ENCODE measurements at regions not wholly inside any gene's neighbourhood (a gene's known extent, or its start where the extent isn't known, plus 50 kb on each side); places are given as distances from the start of the nearest gene placed in this dataset.
A peak's percentile ranks its signal among the peaks of the same experiment; 100 is the strongest.
"Not testable (repeated sequence)": the region's sequence is repeated elsewhere in the genome, so short reads cannot be mapped to it uniquely, and the experiment has no call there.

DNA sequence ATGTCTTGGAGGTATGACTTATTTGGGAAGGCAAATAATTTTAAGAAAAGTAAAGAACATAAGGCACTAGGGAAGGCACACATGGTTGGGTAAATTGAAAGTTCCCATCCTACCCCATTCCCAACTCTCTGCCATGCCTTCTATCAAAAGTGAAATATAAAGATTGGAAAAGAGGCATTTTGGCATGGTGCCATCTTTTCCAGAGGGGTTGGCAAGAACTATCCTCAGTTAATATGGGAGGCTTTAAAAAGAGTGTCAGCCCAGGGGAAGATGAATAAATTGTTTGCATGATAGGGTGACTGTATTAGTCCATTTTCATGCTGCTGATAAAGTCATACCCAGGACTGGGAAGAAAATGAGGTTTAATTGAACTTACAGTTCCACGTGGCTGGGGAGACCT, 150.8 kb upstream of the BOD1L1 start:
- Mint-ChIP-seq H3K36me3 (peaks cover 4% of the 10 kb centered on the region), H3K27ac (no peak overlapping the region), H3K4me1 (ENCODE audit: low read depth in 2 of 2) (no peaks in the 10 kb centered on the region), H3K4me3 (no peak overlapping the region), H3K9me3 (peaks cover 16% of the 10 kb centered on the region), H3K27me3 (no peaks in the 10 kb centered on the region)
- no peak for DNase-seq (ENCODE audit: low spot score)
- no peak for ATAC-seq

GRCh38 chr4:13782231-13782630, 154.7 kb upstream of the BOD1L1 start:
- peaks cover 8% of the 10 kb centered on the region for H3K9me3 Mint-ChIP-seq
- H3K4me1 Mint-ChIP-seq (ENCODE audit: low read depth in 2 of 2) = no peaks in the 10 kb centered on the region
- H3K36me3 Mint-ChIP-seq = no peaks in the 10 kb centered on the region
- ATAC-seq = no peak
- H3K27ac Mint-ChIP-seq = no peak overlapping the region
- H3K27me3 Mint-ChIP-seq = no peaks in the 10 kb centered on the region
- DNase-seq (ENCODE audit: low spot score) = no peak
- H3K4me3 Mint-ChIP-seq = no peak overlapping the region

DNA sequence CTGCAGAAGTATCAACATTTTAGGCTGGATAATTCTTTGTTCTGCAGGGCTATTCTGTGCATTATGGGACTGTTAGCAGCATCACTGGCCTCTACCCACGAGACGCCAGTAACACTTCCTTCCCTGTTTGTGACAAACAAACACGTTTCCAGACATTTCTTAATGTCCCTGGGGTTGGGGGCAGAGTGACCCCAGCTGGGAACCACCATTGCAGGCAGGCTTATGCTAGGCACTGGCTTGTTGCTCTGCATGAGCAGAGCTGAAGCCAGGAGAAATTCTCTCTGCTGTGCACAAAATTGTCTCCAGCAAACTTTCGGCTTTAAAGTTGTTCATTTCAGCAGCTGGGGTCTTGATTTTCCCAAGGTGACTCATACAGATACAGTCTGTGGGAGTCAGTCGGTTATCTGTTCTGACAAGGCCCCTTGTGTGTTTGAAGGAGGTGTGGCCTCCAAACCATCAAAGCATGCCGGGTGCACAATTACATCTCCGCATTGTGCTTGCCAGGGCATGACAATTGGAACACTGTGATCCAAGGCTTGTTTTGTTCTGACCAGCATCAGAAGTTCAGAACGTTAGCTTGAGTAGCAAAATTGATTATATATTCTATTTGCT, 156.4 kb upstream of the BOD1L1 start:
- Mint-ChIP-seq H3K27ac (no peak overlapping the region), H3K4me3 (no peak overlapping the region), H3K36me3 (no peaks in the 10 kb centered on the region), H3K9me3 (peaks cover 5% of the 10 kb centered on the region), H3K4me1 (ENCODE audit: low read depth in 2 of 2) (no peaks in the 10 kb centered on the region), H3K27me3 (no peaks in the 10 kb centered on the region)
- ATAC-seq (no peak), DNase-seq (ENCODE audit: low spot score) (no peak)

DNA sequence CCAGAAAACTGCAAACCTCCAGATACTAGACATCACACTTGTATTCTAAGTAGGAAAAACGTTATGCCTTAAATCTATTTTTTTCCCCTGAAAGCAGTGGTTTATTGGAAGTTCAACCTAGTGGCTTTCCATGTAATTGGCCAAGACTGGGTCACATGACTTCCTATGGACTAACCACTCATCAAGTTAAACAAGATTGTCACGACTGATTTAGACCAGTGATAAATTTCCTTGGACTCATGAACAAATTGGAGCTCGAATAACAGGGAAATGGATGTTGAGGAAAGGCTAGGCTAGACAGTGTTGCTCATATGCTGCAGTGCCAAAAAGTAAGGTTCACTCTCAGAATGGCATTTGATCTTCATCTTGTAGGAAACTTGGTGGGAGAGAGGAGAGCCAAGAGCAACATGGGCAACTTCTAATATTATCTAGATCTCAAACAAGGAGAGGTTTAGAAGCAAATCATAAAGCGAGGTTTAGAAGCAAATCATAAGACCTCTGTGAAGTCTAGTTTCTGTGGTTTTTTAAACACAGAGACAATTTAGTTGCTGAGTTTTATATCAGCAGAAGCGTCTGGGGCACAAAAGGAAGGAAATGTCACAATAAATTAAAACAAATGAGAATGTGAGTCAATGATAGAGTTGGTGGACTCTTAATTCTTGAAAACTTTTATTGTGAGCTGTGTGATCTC, 165.6 kb upstream of the BOD1L1 start:
- no peak overlapping the region for H3K4me3 Mint-ChIP-seq
- H3K36me3 Mint-ChIP-seq = no peaks in the 10 kb centered on the region
- DNase-seq (ENCODE audit: low spot score) (no peak), ATAC-seq (no peak)
- H3K27me3 Mint-ChIP-seq = no peaks in the 10 kb centered on the region
- H3K9me3 Mint-ChIP-seq = peaks cover 16% of the 10 kb centered on the region
- H3K27ac Mint-ChIP-seq = no peak overlapping the region
- H3K4me1 Mint-ChIP-seq (ENCODE audit: low read depth in 2 of 2) = no peaks in the 10 kb centered on the region

DNA sequence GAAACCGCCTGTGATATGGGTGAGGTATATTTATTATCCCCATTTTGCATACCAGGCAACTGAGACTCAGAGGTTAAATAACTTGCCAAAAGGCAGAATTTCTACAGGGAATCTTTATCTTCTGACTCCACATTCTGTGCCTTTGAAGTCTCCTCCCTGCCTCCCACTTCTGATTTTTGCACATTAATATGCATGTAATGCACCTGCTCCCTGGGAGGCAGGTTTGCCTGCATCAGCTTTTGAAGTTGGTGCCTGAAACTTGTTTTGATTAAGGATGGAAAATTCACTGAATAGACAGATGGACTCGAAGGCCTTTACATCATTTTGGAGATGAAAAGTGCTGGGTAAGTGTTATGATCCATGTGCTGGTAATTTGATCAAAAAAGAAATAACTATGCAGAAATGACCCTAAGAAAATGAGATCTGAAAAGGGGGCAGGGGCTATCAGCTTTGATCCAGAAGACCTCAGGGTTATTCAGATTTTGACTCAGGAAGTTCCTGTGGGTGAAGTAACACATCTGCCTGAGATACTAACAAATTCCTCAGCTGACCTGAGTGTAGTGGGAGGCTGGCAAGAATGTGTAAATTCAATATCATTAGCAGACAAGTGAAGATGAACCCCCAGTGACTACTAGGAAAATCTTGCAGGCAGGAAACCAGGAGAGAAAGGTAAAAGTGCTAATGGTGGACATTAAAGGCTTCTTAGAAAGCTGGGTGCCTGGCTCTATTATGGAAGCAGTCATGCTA, 167.5 kb upstream of the BOD1L1 start:
- ATAC-seq = no peak
- H3K36me3 Mint-ChIP-seq = no peaks in the 10 kb centered on the region
- H3K27ac Mint-ChIP-seq = no peak overlapping the region
- no peak overlapping the region for H3K4me3 Mint-ChIP-seq
- H3K4me1 Mint-ChIP-seq (ENCODE audit: low read depth in 2 of 2) = no peaks in the 10 kb centered on the region
- DNase-seq (ENCODE audit: low spot score) = no peak
- H3K9me3 Mint-ChIP-seq = peaks cover 13% of the 10 kb centered on the region
- no peaks in the 10 kb centered on the region for H3K27me3 Mint-ChIP-seq

GRCh38 chr4:13797061-13797460, 169.5 kb upstream of the BOD1L1 start:
- Mint-ChIP-seq H3K4me1 (ENCODE audit: low read depth in 2 of 2) (no peaks in the 10 kb centered on the region), H3K27ac (no peak overlapping the region), H3K36me3 (no peaks in the 10 kb centered on the region), H3K4me3 (no peak overlapping the region), H3K27me3 (no peaks in the 10 kb centered on the region), H3K9me3 (peaks cover 13% of the 10 kb centered on the region)
- DNase-seq (ENCODE audit: low spot score) = no peak
- no peak for ATAC-seq

DNA sequence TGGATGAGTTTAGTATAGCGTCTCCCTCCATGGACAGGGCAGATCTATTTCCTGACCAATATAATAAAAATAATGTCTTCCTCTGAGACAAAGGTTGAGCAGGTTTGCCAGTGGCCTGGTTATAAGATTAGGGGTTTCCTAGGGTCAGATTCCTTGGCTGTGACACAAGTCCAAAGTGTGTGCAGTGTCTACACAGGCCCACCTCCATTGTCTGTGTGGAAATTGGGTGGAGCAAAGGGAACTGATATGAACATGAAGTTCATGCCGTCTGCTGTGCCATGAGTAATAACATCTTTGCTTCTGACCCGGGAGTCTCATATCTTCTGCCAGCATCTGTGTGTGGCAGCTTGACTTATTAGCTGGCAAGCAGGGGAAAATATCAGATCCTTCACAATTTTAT, 187.7 kb upstream of the BOD1L1 start:
- H3K4me3 Mint-ChIP-seq = no peak overlapping the region
- no peaks in the 10 kb centered on the region for H3K4me1 Mint-ChIP-seq (ENCODE audit: low read depth in 2 of 2)
- H3K27ac Mint-ChIP-seq = no peak overlapping the region
- no peaks in the 10 kb centered on the region for H3K27me3 Mint-ChIP-seq
- ATAC-seq (no peak), DNase-seq (ENCODE audit: low spot score) (no peak)
- no peaks in the 10 kb centered on the region for H3K36me3 Mint-ChIP-seq
- peaks cover 10% of the 10 kb centered on the region for H3K9me3 Mint-ChIP-seq

DNA sequence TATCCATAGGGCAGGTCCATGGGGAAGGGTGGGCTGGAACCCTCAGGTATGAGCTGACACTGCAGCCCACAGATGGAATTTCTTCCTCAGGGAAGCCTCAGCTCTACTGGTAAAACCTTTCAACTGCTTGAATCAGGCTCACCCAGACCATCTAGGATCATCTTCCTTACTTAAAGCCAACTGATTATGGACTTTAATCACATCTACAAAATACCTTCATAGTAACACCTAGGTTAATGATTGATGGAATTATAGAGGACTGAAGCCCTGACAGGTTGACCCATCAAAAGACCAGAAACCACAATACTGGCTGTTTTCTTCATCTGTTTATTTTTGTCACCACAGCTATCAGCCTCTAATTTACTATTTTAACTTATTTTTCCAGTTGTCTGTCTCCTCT, 188.9 kb upstream of the BOD1L1 start:
- Mint-ChIP-seq H3K27me3 (no peaks in the 10 kb centered on the region), H3K36me3 (no peaks in the 10 kb centered on the region), H3K9me3 (peaks cover 10% of the 10 kb centered on the region), H3K27ac (no peak overlapping the region), H3K4me1 (ENCODE audit: low read depth in 2 of 2) (no peaks in the 10 kb centered on the region), H3K4me3 (no peak overlapping the region)
- ATAC-seq (no peak), DNase-seq (ENCODE audit: low spot score) (no peak)

DNA sequence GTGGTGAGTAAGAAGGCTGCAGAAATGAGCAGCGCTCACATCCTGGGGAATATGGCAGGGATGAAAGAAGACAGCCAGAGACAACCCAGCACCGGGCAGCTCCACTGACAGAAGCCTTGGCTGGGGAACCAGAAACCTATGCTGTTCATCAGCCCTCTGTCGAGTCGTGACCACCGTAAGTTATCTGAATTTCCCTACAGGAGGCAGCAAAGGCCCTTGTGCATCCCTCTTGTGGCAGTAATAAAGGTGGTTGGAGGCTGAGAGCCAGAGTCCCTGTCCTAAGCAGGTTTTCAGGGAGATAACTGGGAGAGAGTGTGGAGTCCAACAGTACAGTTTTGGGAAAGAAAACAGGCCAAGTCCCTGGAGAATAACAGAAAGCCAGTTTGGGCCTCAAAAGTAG, 194.0 kb upstream of the BOD1L1 start:
- Mint-ChIP-seq H3K9me3 (peaks cover 24% of the 10 kb centered on the region), H3K27me3 (no peaks in the 10 kb centered on the region), H3K4me1 (ENCODE audit: low read depth in 2 of 2) (no peaks in the 10 kb centered on the region), H3K27ac (no peak overlapping the region), H3K36me3 (peaks cover 7% of the 10 kb centered on the region), H3K4me3 (no peak overlapping the region)
- ATAC-seq (no peak), DNase-seq (ENCODE audit: low spot score) (no peak)

DNA sequence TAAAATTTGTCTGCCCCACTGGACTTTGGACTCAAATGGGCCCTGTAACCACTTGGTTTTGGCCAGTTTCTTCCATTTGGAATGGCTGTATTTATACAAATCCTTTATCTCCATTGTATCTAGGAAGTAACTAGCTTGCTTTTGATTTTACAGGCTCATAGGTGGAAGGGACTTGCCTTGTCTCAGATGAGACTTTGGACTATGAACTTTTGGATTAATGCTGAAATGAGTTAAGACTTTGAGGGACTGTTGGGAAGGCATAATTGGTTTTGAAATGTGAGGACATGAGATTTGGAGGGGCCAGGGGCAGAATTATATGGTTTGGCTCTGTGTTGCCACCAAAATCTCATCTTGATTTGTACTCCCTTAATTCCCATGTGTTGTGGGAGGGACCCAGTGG, 198.3 kb upstream of the BOD1L1 start:
- ATAC-seq; H3K27me3 Mint-ChIP-seq; H3K4me1 Mint-ChIP-seq (ENCODE audit: low read depth in 2 of 2); H3K27ac Mint-ChIP-seq; H3K36me3 Mint-ChIP-seq; H3K4me3 Mint-ChIP-seq; DNase-seq (ENCODE audit: low spot score): not testable (repeated sequence)
- H3K9me3 Mint-ChIP-seq = peaks cover 14% of the 10 kb centered on the region

- peaks cover 13% of the 10 kb centered on the region for H3K9me3 Mint-ChIP-seq
- H3K27me3 Mint-ChIP-seq = no peaks in the 10 kb centered on the region
- ATAC-seq (no peak), DNase-seq (ENCODE audit: low spot score) (no peak)
- no peak overlapping the region for H3K27ac Mint-ChIP-seq
- peaks cover 2% of the 10 kb centered on the region for H3K36me3 Mint-ChIP-seq
- no peaks in the 10 kb centered on the region for H3K4me1 Mint-ChIP-seq (ENCODE audit: low read depth in 2 of 2)
- H3K4me3 Mint-ChIP-seq = no peak overlapping the region
Measured at GRCh38 chr4:13829457-13829856, 201.9 kb upstream of the BOD1L1 start.

DNA sequence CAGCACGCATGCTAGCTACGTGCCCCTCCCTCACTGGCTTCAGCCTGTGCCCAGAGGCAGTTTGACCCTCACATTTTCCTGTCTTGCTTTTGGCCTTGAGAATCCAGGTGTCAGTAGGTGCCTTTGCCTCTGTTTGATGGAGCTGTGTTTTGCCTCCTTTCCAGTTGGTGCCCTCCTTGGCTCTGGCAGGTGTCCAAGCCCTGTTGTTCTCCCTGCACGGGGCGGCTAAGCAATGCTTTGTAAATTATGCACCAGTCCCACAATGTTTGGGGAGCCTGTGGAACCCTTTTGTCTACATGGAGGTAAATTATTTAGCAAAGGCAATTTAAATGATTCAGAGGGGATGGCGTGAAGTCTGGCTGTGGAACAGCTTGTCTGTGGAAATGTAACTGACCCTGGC, 202.9 kb upstream of the BOD1L1 start:
- Mint-ChIP-seq H3K9me3 (peaks cover 9% of the 10 kb centered on the region), H3K36me3 (no peaks in the 10 kb centered on the region), H3K27ac (no peak overlapping the region), H3K4me3 (no peak overlapping the region), H3K27me3 (no peaks in the 10 kb centered on the region), H3K4me1 (ENCODE audit: low read depth in 2 of 2) (no peaks in the 10 kb centered on the region)
- ATAC-seq = no peak
- DNase-seq (ENCODE audit: low spot score) = no peak

GRCh38 chr4:13833171-13833804, 205.8 kb upstream of the BOD1L1 start:
- no peaks in the 10 kb centered on the region for H3K4me1 Mint-ChIP-seq (ENCODE audit: low read depth in 2 of 2)
- DNase-seq (ENCODE audit: low spot score) = no peak
- H3K36me3 Mint-ChIP-seq = no peaks in the 10 kb centered on the region
- peak in 1 of 2 donors; percentile 35 for ATAC-seq
- peaks cover 0 to 2% of the 10 kb centered on the region in 2 donors for H3K27me3 Mint-ChIP-seq
- H3K9me3 Mint-ChIP-seq = peaks cover 10% of the 10 kb centered on the region
- H3K4me3 Mint-ChIP-seq = no peak overlapping the region
- H3K27ac Mint-ChIP-seq = no peak overlapping the region
